Stimulated activated CD8-positive, alpha-beta memory T cell treated with anti-CD3 and anti-CD28 coated beads, Interleukin-12 subunit alpha, Interleukin-12 subunit beta, amount 100 ng/mL, for 24 hours (primary cell): ENCODE measurements at regions not wholly inside any gene's neighbourhood (a gene's known extent, or its start where the extent isn't known, plus 50 kb on each side); places are given as distances from the start of the nearest gene placed in this dataset.

Source experiments
- DNase-seq: peaks from one replicate; pipeline ENCODE4 v3.0.0-alpha.2; 2020; ENCODE audit errors: extremely low read depth

- no peak for DNase-seq
These were observed 802.7 kb downstream of the RNF144A start for GRCh38 chr2:7719876-7720275.

DNA sequence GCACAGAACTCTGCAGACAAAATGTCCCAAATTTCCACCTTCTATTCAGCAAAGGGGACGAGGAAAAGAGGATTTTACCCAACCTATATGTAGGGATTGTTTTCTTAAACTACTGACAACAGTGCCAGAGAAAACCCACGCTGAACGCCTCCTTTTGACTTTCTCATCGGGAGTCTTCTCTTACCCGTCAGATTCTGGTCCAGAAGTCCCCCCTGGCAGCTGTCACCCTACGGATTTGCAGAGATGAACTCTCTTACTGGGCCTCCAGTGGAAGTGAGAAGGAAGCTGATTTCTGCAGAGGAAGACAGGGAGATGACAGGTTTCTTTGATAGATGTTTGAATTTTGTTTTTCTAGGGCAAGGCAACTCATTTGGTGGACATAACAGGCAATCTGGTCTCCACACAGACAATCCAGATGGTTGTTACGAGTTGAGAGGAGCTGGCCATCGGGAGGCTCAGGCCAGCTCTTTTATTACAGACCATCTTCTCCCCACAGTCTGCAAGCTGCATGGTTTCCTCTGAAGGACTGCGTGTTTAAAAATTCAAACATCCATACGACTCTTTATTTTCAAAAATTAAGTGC is 804.3 kb downstream of the RNF144A start:
- DNase-seq, result no peak

DNA sequence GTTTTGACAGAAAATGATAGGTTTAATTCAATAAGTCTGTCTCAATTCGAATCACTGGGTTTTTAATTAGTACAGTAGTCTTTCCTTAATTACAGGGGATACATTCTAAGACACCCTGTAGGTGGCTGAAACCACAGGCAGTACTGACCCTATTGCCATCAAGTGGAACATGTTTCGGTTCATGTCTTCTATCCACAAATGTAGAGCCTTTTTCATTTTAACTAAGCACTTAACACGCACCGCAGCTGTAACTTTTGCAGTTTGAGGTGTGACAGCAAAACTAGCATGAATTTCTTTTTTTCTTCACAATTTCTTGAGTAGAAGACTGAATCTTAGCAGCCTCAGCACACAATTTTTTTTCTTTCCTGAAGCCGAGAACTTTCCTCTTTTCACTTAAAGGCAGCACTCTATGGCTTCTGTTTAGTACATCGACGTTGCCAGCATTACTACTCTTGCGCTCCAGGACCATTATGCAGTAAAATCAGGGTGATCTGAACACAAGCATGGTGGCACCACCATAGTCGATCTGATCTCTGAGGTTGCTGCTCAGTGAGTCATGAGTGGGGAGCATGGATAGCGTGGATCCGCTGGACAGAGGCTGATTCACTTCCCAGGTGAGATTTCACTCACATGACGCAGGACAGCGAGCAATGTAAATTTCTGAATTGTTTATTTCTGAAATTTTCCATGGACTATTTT is 805.1 kb downstream of the RNF144A start:
- DNase-seq, result no peak

GRCh38 chr2:7724336-7724735 is 807.1 kb downstream of the RNF144A start:
- DNase-seq, result no peak

DNA sequence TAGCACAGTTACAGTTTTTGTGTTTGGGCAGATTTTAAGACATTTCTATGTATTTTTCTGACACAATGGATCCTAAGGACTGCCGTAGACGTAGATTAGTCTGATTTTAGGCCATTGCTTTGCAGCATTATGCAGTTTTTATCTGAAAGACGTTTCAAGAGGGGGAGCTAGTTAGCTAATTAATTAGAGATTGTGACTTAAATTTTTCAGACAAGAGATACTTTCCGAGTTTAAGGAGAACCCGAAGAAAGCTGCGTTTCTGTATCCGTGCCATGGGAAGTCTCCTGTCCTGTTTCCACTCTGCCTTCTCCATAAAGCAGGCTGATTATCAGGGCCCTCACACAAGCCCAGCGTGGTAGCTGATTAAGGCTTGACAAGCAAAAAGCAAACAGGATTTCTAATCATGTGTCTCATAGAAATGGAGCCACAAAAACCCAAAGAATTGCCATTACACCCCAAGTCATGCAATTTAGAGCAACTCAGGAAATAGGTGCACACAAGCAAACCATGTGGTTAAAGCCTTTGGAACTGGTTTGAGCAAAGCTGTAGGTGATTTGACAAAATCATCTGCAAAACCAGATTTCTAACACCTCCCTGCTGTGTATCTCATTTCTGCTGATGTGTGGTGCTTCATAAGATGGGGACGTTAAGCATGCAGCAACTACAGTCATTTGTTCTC is 808.1 kb downstream of the RNF144A start:
- no peak for DNase-seq

DNA sequence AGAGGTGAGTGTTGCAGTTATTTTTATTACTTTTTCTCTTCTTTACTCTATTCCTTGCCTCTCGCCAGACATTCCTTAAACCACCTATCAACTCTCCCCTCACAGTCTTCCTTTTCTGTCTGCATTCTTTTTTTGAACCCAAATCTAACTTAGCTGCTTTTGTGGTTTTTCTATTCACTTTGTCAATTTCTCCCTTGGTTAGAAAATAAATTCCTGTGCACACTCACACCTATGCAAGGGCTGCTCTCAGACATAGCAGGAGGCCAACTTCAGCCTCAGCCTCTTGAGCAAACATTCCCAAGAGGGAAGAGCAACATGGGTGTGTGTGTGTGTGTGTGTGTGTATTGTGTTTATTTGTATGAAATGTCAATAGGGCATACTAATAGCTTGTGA is 808.6 kb downstream of the RNF144A start:
- no peak for DNase-seq

- no peak for DNase-seq
These were observed 809.8 kb downstream of the RNF144A start for GRCh38 chr2:7726989-7727388.

DNA sequence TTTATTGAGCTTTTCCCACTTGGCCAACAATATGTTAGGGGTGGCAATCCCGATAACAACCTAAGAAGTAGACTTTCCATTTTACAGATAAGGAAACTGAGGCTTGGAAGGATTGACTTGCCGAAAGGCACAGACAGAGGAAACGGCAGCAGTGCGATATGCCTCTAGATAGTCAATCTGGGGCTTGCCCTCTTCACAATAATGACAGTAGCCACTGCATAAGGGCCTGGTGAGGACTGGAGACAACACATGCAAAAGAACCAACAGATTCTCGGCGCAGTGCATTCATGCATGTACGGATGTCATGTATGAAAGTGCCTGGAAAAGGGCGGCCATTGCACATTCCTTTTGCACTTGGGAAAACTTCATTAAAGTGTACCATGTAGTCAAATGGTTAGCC is 811.2 kb downstream of the RNF144A start:
- DNase-seq, result no peak

DNA sequence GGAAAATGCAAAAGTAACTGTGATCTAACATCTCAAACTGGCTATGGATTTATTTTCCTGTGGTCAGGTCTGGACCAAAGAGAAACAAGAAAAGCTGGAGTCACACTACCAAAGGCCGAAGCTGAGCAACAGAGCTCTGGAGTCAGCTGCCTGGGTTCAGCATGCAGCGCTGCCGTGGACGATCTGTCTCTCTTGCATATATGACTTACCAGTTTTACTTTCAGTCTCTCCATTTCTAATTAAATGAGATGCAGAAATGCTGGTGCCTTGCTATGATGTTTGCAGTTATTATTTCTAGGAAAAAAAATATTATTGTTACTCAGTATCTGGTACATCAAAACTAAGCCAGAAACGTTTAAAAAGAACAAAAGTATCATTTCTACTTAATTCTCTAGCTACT is 813.2 kb downstream of the RNF144A start:
- no peak for DNase-seq

- DNase-seq, result no peak
These were observed 813.8 kb downstream of the RNF144A start for GRCh38 chr2:7730990-7731389.

DNA sequence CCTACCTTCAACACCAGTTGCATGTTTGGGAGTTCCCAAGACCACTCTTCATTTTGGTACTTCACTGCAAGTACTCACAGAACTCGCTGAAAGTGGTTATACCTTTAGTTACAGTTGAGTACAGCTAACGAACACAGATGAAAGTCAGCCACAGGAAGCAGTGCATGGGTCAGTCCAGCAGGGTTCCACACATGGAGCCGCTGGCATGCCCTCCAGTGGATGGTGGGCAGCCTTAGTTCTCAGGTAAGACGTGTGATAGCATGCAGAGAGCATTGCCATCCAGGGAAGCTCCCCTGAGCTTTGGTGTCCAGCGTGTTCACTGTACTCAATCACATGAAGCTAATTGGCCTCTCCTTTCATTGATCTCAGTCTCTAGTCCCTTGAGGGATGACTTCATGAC is 815.3 kb downstream of the RNF144A start:
- DNase-seq, result no peak

DNA sequence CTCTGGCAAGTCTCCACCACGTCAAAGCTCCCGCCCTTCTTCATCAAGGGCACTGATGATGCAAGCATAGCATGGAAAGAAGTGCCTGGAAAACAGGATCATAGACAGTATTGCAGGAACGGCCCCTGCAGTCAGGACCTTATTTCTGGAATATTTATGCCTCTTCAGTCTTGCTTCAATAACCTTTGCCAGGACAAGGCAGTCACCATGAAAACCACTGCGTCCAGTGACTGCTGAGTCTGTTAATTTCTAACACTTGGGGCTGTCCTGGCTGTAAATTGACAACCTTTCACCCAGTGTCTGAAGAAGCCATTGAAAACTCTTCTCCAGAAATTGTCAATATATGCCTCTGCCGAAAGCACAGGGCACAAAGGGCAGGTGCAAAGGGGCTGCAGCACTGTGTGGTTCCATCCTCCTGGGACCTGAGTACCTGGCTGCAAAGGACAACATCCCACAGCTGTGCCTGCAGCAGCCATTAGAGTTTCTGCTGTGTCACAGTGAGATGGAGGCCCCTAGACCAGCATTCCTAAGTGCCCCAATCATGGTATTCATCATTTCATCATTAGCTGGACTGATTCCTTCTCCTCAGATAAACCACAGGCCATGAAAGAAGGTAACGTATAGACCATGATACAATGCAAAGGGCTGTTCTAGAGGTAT is 819.6 kb downstream of the RNF144A start:
- no peak for DNase-seq

DNA sequence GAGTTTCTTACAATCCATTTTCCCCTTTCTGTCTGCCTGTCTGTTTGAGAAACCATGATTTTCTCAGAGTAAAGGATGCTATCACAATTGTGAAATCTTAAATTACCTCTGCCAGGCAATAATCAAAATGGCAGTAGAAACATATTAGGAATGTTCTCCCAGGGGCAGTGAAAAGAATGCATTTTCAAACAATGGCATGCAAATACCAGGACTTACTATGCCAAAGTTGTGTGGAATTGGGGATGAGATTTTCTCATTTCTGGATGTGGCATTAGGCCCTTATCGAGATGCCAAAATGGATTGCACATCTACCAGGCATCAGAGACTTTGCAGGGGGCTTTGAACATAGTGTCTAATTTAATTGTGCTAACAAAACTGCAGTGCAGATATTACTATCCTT is 821.4 kb downstream of the RNF144A start:
- no peak for DNase-seq

- no peak for DNase-seq
These were observed 822.9 kb downstream of the RNF144A start for GRCh38 chr2:7740114-7740513.

- no peak for DNase-seq
These were observed 825.1 kb downstream of the RNF144A start for GRCh38 chr2:7742301-7742700.

GRCh38 chr2:7744827-7745226 is 827.6 kb downstream of the RNF144A start:
- DNase-seq, result no peak

DNA sequence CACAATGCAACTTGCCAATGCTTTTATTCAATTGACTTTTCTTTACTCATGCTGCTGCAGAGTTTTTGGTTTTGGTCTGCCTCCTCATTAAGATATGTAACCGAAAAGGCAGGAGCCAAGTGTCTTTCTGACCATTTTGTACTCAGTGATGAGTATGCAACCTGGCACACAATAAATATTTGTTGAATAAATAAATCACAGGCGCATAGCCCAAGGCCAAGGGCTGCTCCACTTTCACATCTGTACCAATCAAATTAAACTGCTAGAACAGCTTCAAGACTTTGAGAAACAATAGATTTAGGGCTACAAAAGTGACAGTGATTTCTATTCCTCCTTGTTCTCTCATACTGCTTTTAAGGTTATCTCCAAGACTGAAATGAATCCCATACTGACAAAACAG is 828.2 kb downstream of the RNF144A start:
- DNase-seq, result no peak

DNA sequence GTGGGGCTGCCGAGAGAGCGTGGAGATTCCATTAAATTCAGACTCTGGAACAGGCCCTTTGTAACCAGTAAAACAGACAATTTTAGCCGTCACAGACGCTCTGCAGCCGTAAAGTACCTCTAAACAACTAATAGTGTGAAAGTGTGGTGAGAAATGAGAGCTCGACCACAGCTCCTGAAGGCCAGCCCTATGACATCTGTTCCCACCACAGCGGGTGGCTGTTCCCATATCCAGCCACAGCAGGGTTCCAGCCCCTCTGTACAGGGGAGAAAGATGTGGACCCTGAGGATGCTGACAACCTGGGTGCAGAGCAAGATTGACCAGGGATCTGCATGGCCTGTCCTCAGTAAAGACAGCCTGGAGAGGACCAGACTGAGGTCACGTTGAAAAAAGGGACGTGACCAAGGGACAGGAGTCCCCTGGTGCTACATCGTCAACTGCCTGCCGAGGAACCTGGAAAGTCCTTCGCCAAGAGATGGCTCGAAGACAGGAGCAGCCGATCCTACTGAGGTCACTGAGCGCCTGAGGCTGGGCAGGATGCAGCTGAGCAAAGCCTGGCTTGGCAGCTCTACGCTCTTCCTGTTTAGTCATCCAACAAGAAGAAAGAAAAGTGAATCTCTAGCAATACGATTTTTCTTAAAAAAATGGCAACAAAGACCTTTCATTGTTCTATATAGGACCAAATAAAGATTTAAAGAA is 831.7 kb downstream of the RNF144A start:
- no peak for DNase-seq

DNA sequence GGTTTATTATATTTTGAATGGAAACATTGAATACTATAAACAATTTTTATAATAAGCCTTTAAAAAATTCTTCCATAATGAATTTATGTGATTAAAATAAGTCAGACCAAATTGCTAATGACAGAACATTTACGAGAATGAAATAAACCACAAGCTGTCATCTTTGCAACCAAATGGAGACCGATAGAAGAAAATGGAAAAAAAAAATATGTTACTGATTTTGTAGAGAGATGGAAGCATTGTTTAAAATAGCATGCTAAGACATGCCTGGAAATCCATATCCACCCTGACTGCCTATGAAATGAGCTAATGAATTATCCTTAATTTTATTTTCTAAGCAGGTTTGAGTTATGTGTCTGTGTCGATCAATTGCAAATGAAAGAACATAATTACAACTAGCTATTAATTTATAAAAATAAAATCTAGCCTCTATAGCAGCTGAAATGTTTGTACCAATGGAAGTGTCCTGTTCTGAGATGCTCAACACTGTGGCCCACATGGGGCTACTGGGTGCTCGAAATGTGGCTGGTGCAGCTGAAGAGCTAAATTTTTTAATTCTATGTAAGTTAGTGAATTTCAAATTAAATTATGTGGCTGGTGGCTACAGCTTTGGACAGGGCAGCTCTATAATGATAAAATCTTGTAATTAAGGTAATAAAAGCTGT is 832.8 kb downstream of the RNF144A start:
- DNase-seq, result no peak

DNA sequence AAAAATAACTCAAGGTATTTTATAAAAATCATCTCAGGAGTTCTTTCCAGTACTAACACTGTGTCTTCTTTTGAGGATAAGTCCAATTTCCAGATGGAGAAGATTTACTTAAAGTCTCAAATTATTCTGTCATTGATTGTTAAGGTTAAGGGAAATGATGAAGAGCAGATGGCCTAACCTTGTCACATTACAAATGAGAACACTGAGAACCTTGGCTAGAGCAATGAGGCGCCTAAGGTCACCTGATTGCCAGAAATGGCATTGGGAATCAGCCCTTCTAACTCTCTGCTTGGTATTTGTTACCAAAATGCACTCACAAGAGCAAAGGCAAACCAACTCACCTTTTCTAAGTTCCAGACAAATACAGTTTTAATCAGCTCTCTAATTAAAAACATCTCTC is 835.1 kb downstream of the RNF144A start:
- no peak for DNase-seq

DNA sequence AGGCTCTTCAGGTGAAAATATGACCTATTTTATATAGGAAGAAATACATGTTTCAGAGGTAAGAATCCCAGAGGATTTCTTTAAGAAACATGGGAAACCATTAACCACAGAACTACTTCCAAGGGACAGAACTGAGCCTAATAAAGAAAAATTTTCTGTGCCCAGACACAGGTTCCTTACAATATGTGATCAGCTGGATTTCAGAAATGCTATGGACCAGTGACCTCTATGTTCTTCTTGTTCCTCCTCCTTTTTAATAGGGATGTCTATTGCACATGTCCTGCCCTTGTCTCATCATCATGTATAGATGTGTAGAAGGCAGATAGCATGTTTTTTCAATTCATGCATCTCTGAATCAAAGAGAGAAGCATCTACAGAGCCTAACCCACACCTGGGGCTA is 836.6 kb downstream of the RNF144A start:
- no peak for DNase-seq

- DNase-seq, result no peak
These were observed 838.7 kb downstream of the RNF144A start for GRCh38 chr2:7755879-7756278.
